GM18873 (cell line): ENCODE measurements at regions not wholly inside any gene's neighbourhood (a gene's known extent, or its start where the extent isn't known, plus 50 kb on each side); places are given as distances from the start of the nearest gene placed in this dataset.

Experiments used
- ATAC-seq: cut with Tn5 transposase; IDR thresholded peaks from one replicate; pipeline ENCODE4 v1.9.1; 2021; ENCODE audit warnings: mild to moderate bottlenecking, moderate library complexity, moderate number of reproducible peaks; ENCODE audit not compliant: unreplicated experiment, low FRiP score

DNA sequence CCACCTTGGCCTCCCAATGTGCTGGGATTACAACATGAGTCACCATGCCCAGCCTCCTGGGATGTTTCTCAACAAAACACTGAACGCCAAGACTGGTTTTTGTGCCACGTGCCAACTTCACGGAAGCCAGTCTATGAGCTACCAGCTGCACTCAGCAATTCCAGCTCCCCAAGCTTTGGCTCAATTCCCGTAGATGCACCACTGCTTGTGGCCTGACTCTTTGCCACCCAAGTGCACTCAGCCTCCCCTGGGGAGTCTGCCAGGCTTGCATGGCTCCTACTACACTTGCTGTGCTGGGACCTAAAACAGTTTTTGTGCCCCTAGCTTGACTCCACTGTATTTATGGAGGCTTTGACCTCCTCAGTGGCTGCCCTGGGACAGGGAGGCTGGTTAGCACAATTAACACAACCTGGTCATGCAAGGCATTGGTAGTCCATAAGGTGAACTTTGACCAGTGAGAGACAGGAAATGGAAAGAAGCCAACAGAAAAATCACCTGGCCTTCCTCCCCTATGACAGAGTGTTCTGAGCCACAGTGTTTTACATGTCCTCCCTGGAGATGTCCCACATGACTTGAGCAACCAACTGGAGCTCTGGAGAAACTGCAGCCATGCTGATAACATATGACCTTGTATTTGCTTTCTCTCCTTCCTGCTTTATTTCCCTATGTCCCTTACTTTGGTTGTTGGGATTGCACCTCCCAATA, 1173.1 kb downstream of the UQCRFS1 start:
- no peak for ATAC-seq

- no peak for ATAC-seq
Measured at GRCh38 chr19:28037186-28037585, 1175.8 kb downstream of the UQCRFS1 start.

GRCh38 chr19:28036486-28036885, 1176.5 kb downstream of the UQCRFS1 start:
- no peak for ATAC-seq

DNA sequence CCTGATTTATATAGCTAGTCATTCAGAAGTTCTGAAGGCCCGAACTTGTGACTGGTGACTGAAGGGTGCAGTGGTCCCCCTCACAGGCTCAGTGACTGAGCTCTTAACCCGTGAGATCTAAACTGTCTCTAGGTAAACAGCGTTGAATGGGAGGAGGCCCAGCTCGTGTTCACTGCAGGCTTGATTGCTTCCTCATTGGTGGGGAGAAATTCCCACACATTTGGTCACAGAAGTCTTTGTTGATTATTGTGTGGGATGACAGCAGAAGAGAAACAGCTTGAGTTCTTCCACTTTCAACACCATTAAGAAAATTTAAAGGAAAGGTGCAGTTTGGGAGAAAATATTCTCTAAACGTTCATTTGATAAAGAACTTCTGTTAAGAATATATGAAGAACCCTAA, 1178.0 kb downstream of the UQCRFS1 start:
- no peak for ATAC-seq

GRCh38 chr19:28028881-28029444, 1184.0 kb downstream of the UQCRFS1 start:
- no peak for ATAC-seq

DNA sequence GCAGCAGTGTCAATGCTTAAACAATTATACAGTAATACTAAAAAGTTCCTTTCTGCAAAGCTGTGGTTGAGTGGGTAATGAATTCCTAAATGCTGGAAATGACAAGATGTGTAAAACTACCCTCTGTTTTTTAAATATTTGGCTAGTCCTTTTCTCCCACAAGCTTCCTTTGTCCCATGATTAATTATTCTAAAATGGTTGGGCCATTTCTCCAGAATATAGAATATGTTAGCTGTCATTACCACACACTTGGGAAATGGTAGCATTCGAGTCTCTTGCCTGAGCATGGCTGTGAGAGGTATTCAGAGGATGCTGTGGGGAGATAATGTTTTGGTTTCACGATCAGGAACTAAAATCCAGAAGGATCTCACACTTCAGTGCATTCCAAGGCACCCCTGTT, 1185.8 kb downstream of the UQCRFS1 start:
- ATAC-seq = no peak

DNA sequence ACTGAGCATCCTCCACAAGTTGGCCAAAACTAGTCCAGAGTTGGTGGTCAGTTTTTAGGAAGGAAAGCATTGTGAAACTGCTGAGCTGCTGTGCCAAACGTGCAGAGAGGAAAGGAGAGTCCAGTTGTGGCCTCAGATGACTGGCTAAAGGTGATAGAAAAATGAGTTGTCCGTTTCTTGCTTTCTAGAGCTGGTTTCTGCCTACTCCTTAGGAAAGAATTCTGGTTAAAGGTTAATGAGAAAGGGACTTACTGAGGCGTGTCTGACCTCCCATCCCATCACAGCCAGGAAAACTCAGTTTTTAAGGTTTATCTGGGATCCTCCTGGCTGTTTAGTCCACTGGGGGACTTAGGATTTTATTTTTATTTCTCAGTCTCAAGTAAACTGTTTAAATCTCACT, 1186.3 kb downstream of the UQCRFS1 start:
- no peak for ATAC-seq

- ATAC-seq = no peak
Measured at GRCh38 chr19:28024920-28025319, 1188.0 kb downstream of the UQCRFS1 start.

DNA sequence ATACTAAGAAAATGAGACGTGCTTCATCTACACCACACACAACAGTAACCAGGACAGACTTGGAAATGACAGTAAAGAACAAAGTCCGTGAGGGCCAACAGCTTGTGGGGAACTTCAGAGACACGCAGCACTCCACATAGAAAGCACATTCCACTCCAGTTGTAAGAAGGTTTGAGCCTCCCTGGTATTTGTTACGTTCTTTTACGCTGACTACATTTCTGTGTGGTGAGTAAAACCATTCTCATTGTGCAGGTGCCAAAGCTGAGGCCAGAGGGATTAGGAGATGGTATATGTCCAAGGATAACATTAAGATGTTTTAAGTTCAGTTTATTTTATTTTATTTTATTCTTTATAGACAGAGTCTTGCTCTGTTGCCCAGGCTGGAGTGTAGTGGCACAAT, 1189.9 kb downstream of the UQCRFS1 start:
- no peak for ATAC-seq

- no peak for ATAC-seq
Measured at GRCh38 chr19:28022506-28022905, 1190.4 kb downstream of the UQCRFS1 start.

DNA sequence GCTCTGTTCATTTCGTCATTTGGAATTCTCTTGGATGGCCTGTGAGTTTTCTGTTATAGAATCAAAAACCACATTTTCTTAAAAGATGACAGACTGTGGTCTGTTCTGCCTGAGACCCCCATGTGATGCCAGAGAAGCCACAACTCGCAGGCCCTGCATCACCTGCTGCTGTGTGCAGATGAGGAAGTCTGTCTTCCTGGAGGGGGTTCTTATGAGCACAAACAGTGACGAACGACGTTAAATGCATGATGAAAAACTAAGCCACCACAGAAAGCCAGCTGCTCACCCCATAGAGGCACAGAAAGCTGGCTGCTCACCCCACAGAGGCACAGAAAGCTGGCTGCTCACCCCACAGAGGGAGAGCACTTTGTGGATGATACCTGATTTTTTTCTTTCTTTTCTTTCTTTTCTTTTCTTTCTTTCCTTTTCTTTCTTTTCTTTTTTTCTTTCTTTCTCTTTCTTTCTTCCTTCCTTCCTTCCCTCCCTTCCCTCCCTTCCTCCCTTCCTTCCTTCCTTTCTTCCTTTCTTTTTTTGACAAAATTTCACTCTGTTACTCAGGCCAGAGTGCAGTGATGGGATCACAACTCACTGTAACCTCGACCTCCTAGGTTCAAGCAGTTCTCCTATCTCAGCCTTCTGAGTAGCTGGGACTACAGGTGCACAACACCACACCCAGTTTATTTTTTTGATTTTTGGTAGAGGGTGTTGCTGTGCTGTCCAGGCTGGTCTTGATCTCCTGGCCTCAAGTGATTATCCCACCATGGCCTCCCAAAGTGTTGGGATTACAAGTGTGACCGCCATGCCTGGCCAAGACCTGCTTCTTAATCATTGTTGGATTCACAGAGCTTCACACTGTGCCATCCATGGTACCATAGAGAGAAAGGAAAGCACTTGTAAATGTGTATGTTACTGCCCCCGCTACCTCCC, 1191.4 kb downstream of the UQCRFS1 start:
- no peak for ATAC-seq

DNA sequence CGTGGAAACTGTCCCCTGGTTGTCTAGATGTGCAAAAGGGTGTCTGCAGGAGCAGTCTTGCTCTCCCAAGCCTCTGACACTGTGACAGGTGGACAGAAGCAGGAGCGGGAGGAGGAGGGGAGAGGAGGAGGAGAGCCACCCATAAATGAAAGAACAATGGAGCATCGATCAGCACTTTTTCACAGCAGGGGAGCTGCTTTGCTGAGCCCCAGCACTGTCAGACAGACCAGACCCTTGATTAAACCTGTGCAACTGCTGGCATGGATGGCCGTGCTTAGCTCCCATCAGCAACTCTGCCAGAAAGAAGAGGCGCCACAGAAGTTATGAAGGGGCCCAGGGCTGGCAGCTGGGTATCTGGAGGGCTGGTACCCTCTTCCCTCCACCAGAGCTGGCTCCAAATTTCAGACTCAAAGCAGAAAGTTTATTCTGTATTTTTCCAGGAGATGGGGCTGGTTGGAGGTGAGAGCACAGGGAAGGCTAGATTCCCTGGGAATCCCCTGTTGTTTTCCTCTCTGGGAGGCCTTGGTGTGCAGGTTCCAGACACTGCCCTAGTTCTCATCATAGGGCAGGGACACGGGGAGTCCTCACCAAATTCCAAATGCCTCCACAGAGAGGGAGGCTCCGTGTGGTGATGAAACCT, 1192.2 kb downstream of the UQCRFS1 start:
- no peak for ATAC-seq

DNA sequence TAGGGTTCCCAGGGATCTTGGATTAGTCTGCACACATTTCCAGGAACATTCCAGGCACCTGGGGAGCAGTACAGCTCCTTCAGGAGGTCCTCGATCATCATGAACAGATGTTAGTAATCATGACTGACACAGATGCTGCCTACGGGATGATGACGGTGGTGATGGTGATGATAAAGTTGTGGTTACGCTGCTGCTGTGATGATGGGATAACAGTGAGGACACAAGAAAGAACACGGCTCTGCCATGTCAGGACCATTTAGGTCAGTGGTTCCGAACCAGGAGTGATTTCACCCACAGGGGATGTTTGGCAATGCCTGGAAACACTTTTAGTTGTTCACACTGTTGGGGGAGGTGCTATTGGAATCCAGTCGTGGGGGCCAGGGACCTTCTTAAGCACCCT, 1193.0 kb downstream of the UQCRFS1 start:
- ATAC-seq = no peak

GRCh38 chr19:28019371-28019770, 1193.6 kb downstream of the UQCRFS1 start:
- ATAC-seq = no peak

DNA sequence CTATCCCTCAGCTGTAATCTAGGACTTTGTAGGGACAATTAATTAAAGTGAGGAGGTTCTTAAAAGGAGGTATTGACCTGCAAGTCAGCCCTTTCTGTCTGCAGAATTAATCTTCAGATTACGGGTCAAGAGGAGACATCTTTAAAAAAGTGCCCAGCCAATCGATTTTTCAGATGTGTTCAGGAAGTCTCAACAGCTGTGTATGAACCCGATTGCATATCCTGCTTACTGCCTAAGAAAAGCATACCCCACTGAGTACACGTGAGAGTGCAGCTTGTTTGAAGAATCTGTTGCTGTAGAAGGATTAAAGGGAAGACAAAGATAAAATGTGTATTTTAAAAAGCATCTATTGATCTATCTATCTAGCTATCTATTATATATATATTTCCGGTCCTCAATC, 1194.5 kb downstream of the UQCRFS1 start:
- no peak for ATAC-seq

DNA sequence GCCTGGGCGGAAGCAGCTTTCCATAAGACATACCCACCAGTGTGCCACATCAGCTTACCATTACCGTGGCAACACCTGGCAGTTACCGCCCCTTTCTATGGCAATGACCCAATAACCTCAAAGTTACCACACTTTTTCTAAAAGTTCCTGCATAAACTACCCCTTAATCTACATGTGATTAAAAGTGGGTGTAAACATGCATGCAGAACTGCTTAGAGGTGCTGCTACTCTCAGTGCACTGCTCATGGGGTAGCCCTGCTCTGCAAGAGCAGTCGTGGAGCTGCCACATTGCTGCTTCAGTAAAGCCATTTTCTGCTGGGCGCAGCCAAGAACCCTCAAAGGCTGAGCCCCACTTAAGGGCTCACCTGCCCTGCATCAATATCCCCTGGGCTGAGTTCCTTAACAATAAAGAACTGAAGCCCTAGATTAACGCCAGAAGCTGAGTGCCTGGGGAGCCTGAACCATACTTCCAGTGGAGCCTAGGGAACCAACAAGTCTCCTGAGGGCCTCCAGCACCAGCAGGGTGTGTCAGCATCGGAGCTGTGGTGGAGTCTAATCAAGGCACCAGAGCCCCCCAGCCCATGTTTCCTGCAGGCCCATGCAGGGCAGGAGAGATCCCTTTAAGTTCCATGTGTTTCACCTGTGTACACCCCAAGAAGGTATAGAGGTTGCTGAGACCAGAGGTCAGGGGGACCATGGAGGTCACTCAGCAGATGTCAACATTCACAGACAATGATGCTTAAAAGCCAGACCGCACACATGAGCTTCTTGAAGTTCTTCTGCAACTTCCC, 1198.1 kb downstream of the UQCRFS1 start:
- ATAC-seq = no peak

DNA sequence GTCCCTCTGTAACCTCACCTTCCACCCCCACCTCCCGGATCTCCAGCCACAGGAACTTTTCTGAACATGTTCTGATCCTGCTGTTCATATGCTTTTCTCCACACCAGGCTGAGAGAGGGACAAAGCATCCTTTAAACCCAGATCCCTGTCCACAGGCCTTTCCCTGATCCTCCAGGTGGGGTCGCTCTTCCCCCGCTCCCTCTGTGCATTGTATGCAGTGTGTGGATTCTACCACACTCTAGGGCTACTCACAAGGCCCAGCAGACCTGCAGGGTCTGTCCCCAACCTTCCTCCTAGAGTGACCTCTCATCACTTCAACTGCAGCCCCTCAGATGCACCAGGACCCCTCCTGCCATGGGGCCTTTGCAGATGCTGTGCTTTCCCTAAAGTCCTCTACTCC, 1200.6 kb downstream of the UQCRFS1 start:
- ATAC-seq = no peak

DNA sequence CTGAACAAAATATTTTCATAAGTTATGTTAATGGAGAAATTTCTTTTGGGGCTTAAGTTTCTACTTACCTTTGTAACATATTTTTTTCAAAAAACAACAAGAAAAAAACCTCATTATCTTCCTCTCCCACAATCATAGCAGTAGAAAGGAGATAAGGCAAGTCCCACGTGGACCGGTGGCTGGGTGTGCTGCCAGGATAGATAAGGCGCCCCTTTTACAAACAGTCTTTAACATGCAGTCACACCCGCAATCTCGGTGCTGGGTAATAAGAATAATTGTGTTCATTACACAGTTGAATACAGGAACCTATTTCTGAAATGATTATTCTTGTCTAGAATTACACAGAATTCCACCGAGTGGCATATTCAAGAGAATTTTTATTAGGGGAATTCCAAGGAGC, 1202.3 kb downstream of the UQCRFS1 start:
- no peak for ATAC-seq

- ATAC-seq = no peak
Measured at GRCh38 chr19:28009696-28010095, 1203.3 kb downstream of the UQCRFS1 start.

DNA sequence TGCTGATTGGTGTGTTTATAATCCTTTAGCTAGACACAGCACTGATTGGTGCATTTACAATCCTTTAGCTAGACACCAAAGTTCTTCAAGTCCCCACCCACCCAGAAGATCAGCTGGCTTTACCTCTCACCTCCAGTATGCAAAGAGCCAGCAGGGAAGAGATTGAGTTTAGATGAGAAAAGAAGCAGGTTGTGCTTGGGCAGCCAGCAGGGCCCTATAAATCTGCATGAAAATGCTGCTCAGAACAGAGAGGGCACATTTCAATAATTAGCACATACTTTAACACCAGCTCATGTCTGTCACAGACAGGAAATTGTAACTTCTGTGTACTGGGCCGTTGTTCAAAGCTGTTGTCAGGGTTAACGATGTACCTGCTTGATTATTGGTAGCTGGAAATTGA, 1204.3 kb downstream of the UQCRFS1 start:
- no peak for ATAC-seq
